H1 (cell line): ENCODE measurements at regions not wholly inside any gene's neighbourhood (a gene's known extent, or its start where the extent isn't known, plus 50 kb on each side); places are given as distances from the start of the nearest gene placed in this dataset.

Source experiments
- ASH2L ChIP-seq: fragments of 200-600, 300-600 bp; sonication (generic); IDR thresholded peaks from one replicate; pipeline ENCODE4 v1.7.1; 2017; ENCODE audit warnings: low read length
- CHD2 ChIP-seq: IDR thresholded peaks from 2 replicates; pipeline ENCODE4 v1.6.1; 2012; ENCODE audit warnings: low read length, improper control_type of control experiment
- CTCF ChIP-seq, 3 experiments: IDR thresholded peaks; 1 replicate in 2 of 3; 2 replicates in 1 of 3; pipeline versions ENCODE4 v1.5.1 to v1.6.1; 2011; ENCODE audit warnings: low read length in 3 of 3, mild to moderate bottlenecking in 3 of 3, inconsistent platforms in 2 of 3, low read depth in 1 of 3, moderate library complexity in 1 of 3; ENCODE audit not compliant: insufficient read depth in 1 of 3; ENCODE audit errors: control extremely low read depth in 1 of 3
- EGR1 ChIP-seq: IDR thresholded peaks from 2 replicates; pipeline ENCODE4 v1.6.1; 2011; ENCODE audit warnings: low read depth, low read length, borderline replicate concordance
- EZH2 ChIP-seq: fragments of 200-600 bp; sonication (generic); IDR thresholded peaks from 2 replicates; pipeline ENCODE4 v1.7.1; 2012; ENCODE audit warnings: low read depth, mild to moderate bottlenecking, moderate library complexity, low read length, inconsistent platforms; ENCODE audit not compliant: severe bottlenecking
- GABPA ChIP-seq: IDR thresholded peaks from 2 replicates; pipeline ENCODE4 v1.6.1; 2011; ENCODE audit warnings: mild to moderate bottlenecking, low read length, moderate library complexity, borderline replicate concordance; ENCODE audit not compliant: insufficient read depth
- KDM4A ChIP-seq: IDR thresholded peaks from one replicate; pipeline ENCODE4 v1.7.1; 2012; ENCODE audit warnings: low read depth, mild to moderate bottlenecking, moderate library complexity, low read length, inconsistent platforms; ENCODE audit not compliant: severe bottlenecking
- NANOG ChIP-seq: IDR thresholded peaks from 2 replicates; pipeline ENCODE4 v1.6.1; 2011; ENCODE audit warnings: low read length, low read depth, mild to moderate bottlenecking, inconsistent platforms; ENCODE audit not compliant: insufficient read depth, poor library complexity, severe bottlenecking
- POLR2A ChIP-seq, 2 experiments: IDR thresholded peaks; 1 replicate in 1 of 2; 2 replicates in 1 of 2; pipeline ENCODE4 v1.6.1; 2011; ENCODE audit warnings: low read depth in 2 of 2, low read length in 2 of 2, mild to moderate bottlenecking in 2 of 2; ENCODE audit errors: control extremely low read depth in 1 of 2
- POU5F1 ChIP-seq: IDR thresholded peaks from 2 replicates; pipeline ENCODE4 v1.6.1; 2011; ENCODE audit warnings: low read depth, mild to moderate bottlenecking, low read length, moderate library complexity
- SRF ChIP-seq: IDR thresholded peaks from 2 replicates; pipeline ENCODE4 v1.6.1; 2011; ENCODE audit warnings: mild to moderate bottlenecking, low read depth, low read length, moderate library complexity

GRCh38 chr9:107673861-107674720, 184.5 kb upstream of the KLF4 start (continued):
- TF ChIP-seq EZH2: no peak
- TF ChIP-seq NANOG: no peak
- no peak for TF ChIP-seq GABPA
- TF ChIP-seq CHD2: no peak
- TF ChIP-seq KDM4A: no peak
- no peak for TF ChIP-seq SRF
- TF ChIP-seq EGR1: no peak
- TF ChIP-seq POLR2A (IDR thresholded peaks at IDR 0.05; ENCODE audit: control extremely low read depth in 1 of 2, low read depth in 2 of 2, low read length in 2 of 2): no peak
- no peak for TF ChIP-seq CTCF (IDR thresholded peaks at IDR 0.05; ENCODE audit: control extremely low read depth in 1 of 3, insufficient read depth in 1 of 3, low read depth in 1 of 3, low read length in 3 of 3)
- 0 out of 2 replicates have a peak, but pooled peaks have one; percentile 48 for TF ChIP-seq POU5F1
- peak; percentile 33 for TF ChIP-seq ASH2L
